HepG2 (cell line): ENCODE measurements at regions not wholly inside any gene's neighbourhood (a gene's known extent, or its start where the extent isn't known, plus 50 kb on each side); places are given as distances from the start of the nearest gene placed in this dataset.

Experiments
- ATAC-seq: fragments of 200-7000 bp; cut with Tn5 transposase; 3 replicates; pipeline ENCODE4 v1.9.1; 2020; ENCODE audit warnings: mild to moderate bottlenecking, moderate library complexity
- BruUV-seq: library from RNA; stranded (reverse); fragments of 400-500 nt; replicated peaks from 2 replicates; lab custom pipeline; 2021; lab: Mats Ljungman, UMichigan
- CTCF ChIA-PET: fragments of 300-600 bp; formaldehyde crosslinking; extraction: SDS; loops from one replicate; lab custom pipeline; 2021; ENCODE audit warnings: low total read pairs, inconsistent platforms, low intra/inter-chr PET ratio; lab: Yijun Ruan, JAX
- POLR2A ChIA-PET: fragments of 350-600 bp; sonication (Branson Sonifier 250); formaldehyde crosslinking; loops from one replicate; lab custom pipeline; 2020; ENCODE audit warnings: antibody characterized with exemption, inconsistent platforms; lab: Yijun Ruan, JAX
- DNase-seq: peaks from one replicate; pipeline ENCODE4 v3.0.0-alpha.2; 2015; ENCODE audit warnings: low spot score
- FAIRE-seq: peaks from 3 replicates; lab custom pipeline; 2011; peaks lifted over from hg19 to GRCh38; lab: Jason Lieb, UNC
- H2AFZ ChIP-seq: one replicate; pipeline ENCODE4 v1.6.1; 2011; ENCODE audit warnings: low read length, inconsistent platforms
- H3K27ac ChIP-seq: fragments of 300-600 bp; 3 replicates; pipeline ENCODE4 v1.8.0; 2011; ENCODE audit warnings: mixed run types, mild to moderate bottlenecking, mixed read lengths, low read length, inconsistent platforms; ENCODE audit not compliant: insufficient read depth; ENCODE audit errors: extremely low read length
- H3K27me3 ChIP-seq, 2 experiments: fragments of 200-600 bp in 1 of 2; 2 replicates in 1 of 2; 3 replicates in 1 of 2; pipeline versions ENCODE4 v1.6.0 to v1.8.0; 2011; ENCODE audit warnings: low read length in 2 of 2, mild to moderate bottlenecking in 2 of 2, moderate library complexity in 2 of 2, inconsistent platforms in 1 of 2; ENCODE audit not compliant: insufficient read depth in 2 of 2, control insufficient read depth in 1 of 2
- H3K36me3 ChIP-seq, 2 experiments: fragments of 200-600 bp in 1 of 2; replicated peaks in 1 of 2; 2 replicates in 1 of 2; 3 replicates in 1 of 2; pipeline versions ENCODE4 v1.5.1 to v1.8.0; 2011; ENCODE audit warnings: low read length in 2 of 2, inconsistent platforms in 1 of 2; ENCODE audit not compliant: insufficient read depth in 2 of 2, control insufficient read depth in 1 of 2
- H3K4me1 ChIP-seq: 2 replicates; pipeline ENCODE4 v1.5.1; 2012; ENCODE audit warnings: low read length, inconsistent platforms; ENCODE audit not compliant: insufficient read depth
- H3K4me2 ChIP-seq: 2 replicates; pipeline ENCODE4 v1.6.0; 2011; ENCODE audit warnings: low read depth, low read length, inconsistent platforms
- H3K4me3 ChIP-seq, 3 experiments: fragments of 200-600 bp in 1 of 3; sonication (generic), shearing (Covaris generic) in 1 of 3; replicated peaks in 1 of 3; 2 replicates each; pipeline ENCODE4 v1.5.1; 2011 to 2016; ENCODE audit warnings: low read length in 3 of 3, inconsistent platforms in 2 of 3, low read depth in 2 of 3, mild to moderate bottlenecking in 2 of 3, control low read depth in 1 of 3, mixed read lengths in 1 of 3; ENCODE audit not compliant: insufficient read depth in 1 of 3
- H3K79me2 ChIP-seq: one replicate; pipeline ENCODE4 v1.6.1; 2011; ENCODE audit warnings: low read length, inconsistent platforms; ENCODE audit not compliant: insufficient read depth
- H3K9ac ChIP-seq: 2 replicates; pipeline ENCODE4 v1.6.0; 2011; ENCODE audit warnings: mild to moderate bottlenecking, low read depth, low read length, inconsistent platforms; ENCODE audit not compliant: insufficient read depth
- H3K9me3 ChIP-seq: 2 replicates; pipeline ENCODE4 v1.5.1; 2012; ENCODE audit warnings: mild to moderate bottlenecking, low read length
- H4K20me1 ChIP-seq: 2 replicates; pipeline ENCODE4 v1.6.0; 2011; ENCODE audit warnings: inconsistent platforms, mild to moderate bottlenecking, low read length, moderate library complexity; ENCODE audit not compliant: insufficient read depth
- CENPX ChIP-seq: sonication (generic); formaldehyde crosslinking; IDR thresholded peaks from 2 replicates; pipeline ENCODE4 v1.9.0; 2021; ENCODE audit warnings: mild to moderate bottlenecking, missing genetic modification reagents, moderate library complexity
- ELF3 ChIP-seq: IDR thresholded peaks from 2 replicates; pipeline ENCODE4 v1.6.1; 2016; ENCODE audit warnings: missing genetic modification reagents, missing compliant biosample characterization
- NONO ChIP-seq, 2 experiments: fragments of 450-650 bp in 1 of 2; sonication (generic) in 1 of 2; formaldehyde crosslinking in 1 of 2; IDR thresholded peaks in 1 of 2; conservative IDR thresholded peaks in 1 of 2; 2 replicates each; pipeline versions ENCODE4 v1.6.1 to v1.8.0; 2017 to 2022; ENCODE audit warnings: mild to moderate bottlenecking in 1 of 2, missing genetic modification reagents in 1 of 2, moderate library complexity in 1 of 2
- PAF1 ChIP-seq: IDR thresholded peaks from 2 replicates; pipeline ENCODE4 v1.6.1; 2016; ENCODE audit warnings: missing genetic modification reagents, missing compliant biosample characterization
- PBX2 ChIP-seq: IDR thresholded peaks from 2 replicates; pipeline ENCODE4 v1.6.1; 2016; ENCODE audit warnings: control low read depth
- SMAD1 ChIP-seq: sonication (generic); formaldehyde crosslinking; IDR thresholded peaks from 2 replicates; pipeline ENCODE4 v1.4.0; 2020; ENCODE audit warnings: missing genetic modification reagents, low read depth, mild to moderate bottlenecking, borderline replicate concordance
- TEAD3 ChIP-seq: optimal IDR thresholded peaks from 2 replicates; pipeline ENCODE3; 2016; ENCODE audit warnings: borderline replicate concordance
- YEATS2 ChIP-seq: sonication (generic); formaldehyde crosslinking; IDR thresholded peaks from 2 replicates; pipeline ENCODE4 v1.4.0; 2020; ENCODE audit warnings: missing genetic modification reagents, borderline replicate concordance
- ZFP41 ChIP-seq: sonication (generic); formaldehyde crosslinking; IDR thresholded peaks from 2 replicates; pipeline ENCODE4 v1.4.0; 2020; ENCODE audit warnings: mild to moderate bottlenecking, missing genetic modification reagents, borderline replicate concordance
- ZNF234 ChIP-seq: sonication (generic); formaldehyde crosslinking; conservative IDR thresholded peaks from 2 replicates; pipeline ENCODE4 v1.5.1; 2020; ENCODE audit warnings: mild to moderate bottlenecking, missing genetic modification reagents
- ZNF432 ChIP-seq: sonication (generic); formaldehyde crosslinking; IDR thresholded peaks from 2 replicates; pipeline ENCODE4 v1.5.0; 2020; ENCODE audit warnings: missing genetic modification reagents, mild to moderate bottlenecking, borderline replicate concordance
- ZNF512 ChIP-seq: sonication (generic); formaldehyde crosslinking; IDR thresholded peaks from 2 replicates; pipeline ENCODE4 v1.4.0; 2020; ENCODE audit warnings: mild to moderate bottlenecking, missing genetic modification reagents
- ZNF546 ChIP-seq: sonication (generic); formaldehyde crosslinking; conservative IDR thresholded peaks from 2 replicates; pipeline ENCODE4 v1.8.1; 2023; ENCODE audit warnings: mild to moderate bottlenecking, missing genetic modification reagents
- ZNF567 ChIP-seq: sonication (generic); formaldehyde crosslinking; IDR thresholded peaks from 2 replicates; pipeline ENCODE4 v1.8.1; 2023; ENCODE audit warnings: mild to moderate bottlenecking, missing genetic modification reagents, borderline replicate concordance
- ZSCAN30 ChIP-seq: sonication (generic); formaldehyde crosslinking; IDR thresholded peaks from 2 replicates; pipeline ENCODE4 v1.5.0; 2020; ENCODE audit warnings: mild to moderate bottlenecking, missing genetic modification reagents
- WGBS: methylation state at CpG from one replicate; pipeline ENCODE4 v1.1.6; 2017; ENCODE audit warnings: low lambda C conversion rate; 5-methylcytosine and 5-hydroxymethylcytosine counted together
- in situ Hi-C: cut with HindIII; loops from 2 replicates; pipeline ENCODE4 v1.10.0; 2017; ENCODE audit warnings: low pct_unique_long_range_greater_than_20kb; ENCODE audit not compliant: extremely low pct_ligation_motif_present
- intact Hi-C: fragments of 100-400 bp; cut with micrococcal nuclease; formaldehyde crosslinking; loops from one replicate; pipeline ENCODE4 v1.10.0; 2022; ENCODE audit not compliant: unreplicated experiment

- ATAC-seq (no peak), FAIRE-seq (no peak), DNase-seq (no peak)
- CTCF ChIA-PET, result no interaction called here
- no peak overlapping the region for H3K9ac ChIP-seq
- H3K36me3 ChIP-seq, result no peaks in the 10 kb centered on the region
- WGBS, result 0% methylated on average over 1 of the region's 1 CpG
- no peaks in the 10 kb centered on the region for H4K20me1 ChIP-seq
- H3K79me2 ChIP-seq, result no peaks in the 10 kb centered on the region
- no peaks in the 10 kb centered on the region for H3K4me1 ChIP-seq
- BruUV-seq, result no TSS peak
- no peak overlapping the region for H3K4me2 ChIP-seq
- POLR2A ChIA-PET, result no interaction called here
- H3K27ac ChIP-seq, result no peak overlapping the region
- no peaks in the 10 kb centered on the region for H3K9me3 ChIP-seq
- TF ChIP-seq ZNF234 (CRISPR knock-in tag) (no peak), PAF1 (CRISPR knock-in tag) (no peak), NONO (IDR thresholded peaks at IDR 0.05) (no peak), NONO (CRISPR knock-in tag; conservative IDR thresholded peaks at IDR 0.05) (no peak), TEAD3 (no peak), YEATS2 (CRISPR knock-in tag) (no peak), ZNF567 (CRISPR knock-in tag) (no peak)
- H3K27me3 ChIP-seq, result no peaks in the 10 kb centered on the region; a peak in 1 of 5 replicates
- H2AFZ ChIP-seq, result no peak overlapping the region
- H3K4me3 ChIP-seq, result no peak overlapping the region
- intact Hi-C loops (no loop called here), in situ Hi-C loops (no loop called here)
Observed at GRCh38 chr13:53197424-53197823, 168.8 kb downstream of the OLFM4 start.

GRCh38 chr13:53198017-53198416 lies 169.4 kb downstream of the OLFM4 start:
- no TSS peak for BruUV-seq
- POLR2A ChIA-PET, result no interaction called here
- WGBS, result 0% methylated on average over 1 of the region's 1 CpG
- in situ Hi-C loops, result no loop called here
- H3K9ac ChIP-seq, result no peak overlapping the region
- no peak for ATAC-seq
- H3K79me2 ChIP-seq, result no peaks in the 10 kb centered on the region
- no peaks in the 10 kb centered on the region for H3K9me3 ChIP-seq
- no peaks in the 10 kb centered on the region for H3K36me3 ChIP-seq
- H3K27ac ChIP-seq, result no peak overlapping the region
- no peak for DNase-seq
- no peak overlapping the region for H3K4me2 ChIP-seq
- CTCF ChIA-PET, result no interaction called here
- H3K4me1 ChIP-seq, result no peaks in the 10 kb centered on the region
- H3K4me3 ChIP-seq, result no peak overlapping the region
- FAIRE-seq, result no peak
- intact Hi-C loops, result no loop called here
- no peaks in the 10 kb centered on the region for H4K20me1 ChIP-seq
- no peak overlapping the region for H2AFZ ChIP-seq
- no peaks in the 10 kb centered on the region; a peak in 1 of 5 replicates for H3K27me3 ChIP-seq
- TF ChIP-seq CENPX (CRISPR knock-in tag), result no peak
- TF ChIP-seq ZSCAN30, result no peak
- no peak for TF ChIP-seq ZNF432 (CRISPR knock-in tag)
- no peak for TF ChIP-seq ELF3 (CRISPR knock-in tag)
- no peak for TF ChIP-seq ZNF512 (CRISPR knock-in tag)
- no peak for TF ChIP-seq PBX2 (CRISPR knock-in tag)
- TF ChIP-seq SMAD1 (CRISPR knock-in tag), result no peak
- no peak for TF ChIP-seq ZFP41
- no peak for TF ChIP-seq ZNF546 (CRISPR knock-in tag)
